ENCODE measurements at regions not wholly inside any gene's neighbourhood (a gene's known extent, or its start where the extent isn't known, plus 50 kb on each side); places are given as distances from the start of the nearest gene placed in this dataset.

DNA sequence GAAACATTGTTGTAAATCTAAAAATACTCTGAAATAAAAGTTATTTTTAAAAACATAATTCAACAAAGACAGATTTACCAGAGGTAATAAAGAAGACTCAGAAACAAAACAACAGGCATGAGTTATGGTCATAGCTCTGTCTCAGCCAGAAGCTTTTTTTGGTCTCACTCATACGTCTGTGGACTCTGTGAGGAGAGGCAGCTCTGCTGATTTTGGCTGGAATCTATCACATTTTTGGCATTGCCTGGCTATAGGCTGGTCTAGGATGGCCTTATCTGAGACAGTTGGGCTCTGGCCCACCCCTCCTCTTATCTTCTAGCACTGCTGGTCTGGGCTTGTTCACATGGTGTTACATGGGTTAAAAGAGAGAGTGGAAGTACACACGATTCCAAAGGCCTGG lies 514.0 kb upstream of the BTBD3 start:
- CTCF ChIA-PET, result no interaction called here
- Mint-ChIP-seq H3K4me3 (ENCODE audit: low read depth, unreplicated experiment) (no peak overlapping the region), H3K9me3 (ENCODE audit: low read depth, unreplicated experiment) (no peaks in the 10 kb centered on the region), H3K4me1 (ENCODE audit: low read depth, unreplicated experiment) (peaks cover 12% of the 10 kb centered on the region), H3K27ac (ENCODE audit: unreplicated experiment) (no peak overlapping the region), H3K36me3 (ENCODE audit: insufficient read depth, unreplicated experiment) (no peaks in the 10 kb centered on the region), H3K27me3 (ENCODE audit: unreplicated experiment) (no peaks in the 10 kb centered on the region)
- intact Hi-C loops (cut with micrococcal nuclease; ENCODE audit: unreplicated experiment), result no loop called here
- TF ChIP-seq, protein P1, sequence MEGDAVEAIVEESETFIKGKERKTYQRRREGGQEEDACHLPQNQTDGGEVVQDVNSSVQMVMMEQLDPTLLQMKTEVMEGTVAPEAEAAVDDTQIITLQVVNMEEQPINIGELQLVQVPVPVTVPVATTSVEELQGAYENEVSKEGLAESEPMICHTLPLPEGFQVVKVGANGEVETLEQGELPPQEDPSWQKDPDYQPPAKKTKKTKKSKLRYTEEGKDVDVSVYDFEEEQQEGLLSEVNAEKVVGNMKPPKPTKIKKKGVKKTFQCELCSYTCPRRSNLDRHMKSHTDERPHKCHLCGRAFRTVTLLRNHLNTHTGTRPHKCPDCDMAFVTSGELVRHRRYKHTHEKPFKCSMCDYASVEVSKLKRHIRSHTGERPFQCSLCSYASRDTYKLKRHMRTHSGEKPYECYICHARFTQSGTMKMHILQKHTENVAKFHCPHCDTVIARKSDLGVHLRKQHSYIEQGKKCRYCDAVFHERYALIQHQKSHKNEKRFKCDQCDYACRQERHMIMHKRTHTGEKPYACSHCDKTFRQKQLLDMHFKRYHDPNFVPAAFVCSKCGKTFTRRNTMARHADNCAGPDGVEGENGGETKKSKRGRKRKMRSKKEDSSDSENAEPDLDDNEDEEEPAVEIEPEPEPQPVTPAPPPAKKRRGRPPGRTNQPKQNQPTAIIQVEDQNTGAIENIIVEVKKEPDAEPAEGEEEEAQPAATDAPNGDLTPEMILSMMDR (IDR thresholded peaks at IDR 0.05; ENCODE audit: unreplicated experiment), result no peak
- no peak for DNase-seq
- no TSS peak for BruUV-seq (replicated peaks)

DNA sequence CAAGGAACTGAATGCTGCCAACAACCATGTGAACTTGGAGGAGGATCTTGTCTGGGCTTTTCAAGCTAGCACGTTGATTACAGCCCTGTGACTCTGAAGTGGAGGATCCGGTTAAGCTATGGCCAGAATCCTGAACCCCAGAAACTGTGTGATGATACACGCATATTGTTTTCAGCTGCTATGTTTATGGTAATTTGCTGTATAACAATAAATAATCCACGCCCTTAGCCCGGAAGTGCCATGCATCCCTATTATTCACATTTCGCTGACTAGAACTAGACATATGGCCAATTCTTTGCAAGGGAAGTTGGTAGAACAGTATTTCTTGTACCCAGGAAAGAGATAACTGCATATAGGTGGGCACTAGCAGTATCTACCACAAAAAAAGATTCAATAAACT lies 510.8 kb upstream of the BTBD3 start:
- H3K36me3 Mint-ChIP-seq (ENCODE audit: insufficient read depth, unreplicated experiment), result no peaks in the 10 kb centered on the region
- CTCF ChIA-PET, result no interaction called here
- TF ChIP-seq, protein P1 (IDR thresholded peaks at IDR 0.05; ENCODE audit: unreplicated experiment), result no peak
- H3K4me3 Mint-ChIP-seq (ENCODE audit: low read depth, unreplicated experiment), result no peak overlapping the region
- DNase-seq, result no peak
- no peaks in the 10 kb centered on the region for H3K9me3 Mint-ChIP-seq (ENCODE audit: low read depth, unreplicated experiment)
- no peak overlapping the region for H3K27ac Mint-ChIP-seq (ENCODE audit: unreplicated experiment)
- H3K27me3 Mint-ChIP-seq (ENCODE audit: unreplicated experiment), result no peaks in the 10 kb centered on the region
- H3K4me1 Mint-ChIP-seq (ENCODE audit: low read depth, unreplicated experiment), result peaks cover 7% of the 10 kb centered on the region
- intact Hi-C loops (cut with micrococcal nuclease; ENCODE audit: unreplicated experiment), result no loop called here
- BruUV-seq (replicated peaks), result no TSS peak

DNA sequence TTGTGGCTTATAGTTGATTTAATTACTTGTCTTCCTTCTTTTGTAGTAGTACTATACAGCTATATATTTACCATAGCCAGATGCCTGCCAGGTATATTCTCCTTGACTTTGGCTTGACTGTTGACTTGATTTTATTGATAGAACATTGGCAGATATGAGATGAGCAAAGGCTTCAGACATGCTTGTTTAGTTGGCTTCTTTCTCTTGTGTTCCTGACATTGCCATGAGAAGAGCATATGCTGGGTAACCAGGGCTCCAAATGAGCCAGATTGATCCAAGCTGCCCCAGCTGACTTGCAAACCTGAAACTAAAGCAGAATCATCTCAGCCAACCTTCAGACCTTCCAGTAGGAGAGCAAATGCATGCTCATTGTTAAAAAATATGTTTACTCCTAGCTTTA lies 508.1 kb upstream of the BTBD3 start:
- H3K4me1 Mint-ChIP-seq (ENCODE audit: low read depth, unreplicated experiment), result no peaks in the 10 kb centered on the region
- intact Hi-C loops (cut with micrococcal nuclease; ENCODE audit: unreplicated experiment), result no loop called here
- TF ChIP-seq, protein P1 (IDR thresholded peaks at IDR 0.05; ENCODE audit: unreplicated experiment), result no peak
- DNase-seq, result no peak
- no peak overlapping the region for H3K4me3 Mint-ChIP-seq (ENCODE audit: low read depth, unreplicated experiment)
- no peaks in the 10 kb centered on the region for H3K36me3 Mint-ChIP-seq (ENCODE audit: insufficient read depth, unreplicated experiment)
- CTCF ChIA-PET, result no interaction called here
- peaks cover 2% of the 10 kb centered on the region for H3K9me3 Mint-ChIP-seq (ENCODE audit: low read depth, unreplicated experiment)
- BruUV-seq (replicated peaks), result no TSS peak
- no peak overlapping the region for H3K27ac Mint-ChIP-seq (ENCODE audit: unreplicated experiment)
- H3K27me3 Mint-ChIP-seq (ENCODE audit: unreplicated experiment), result no peaks in the 10 kb centered on the region

DNA sequence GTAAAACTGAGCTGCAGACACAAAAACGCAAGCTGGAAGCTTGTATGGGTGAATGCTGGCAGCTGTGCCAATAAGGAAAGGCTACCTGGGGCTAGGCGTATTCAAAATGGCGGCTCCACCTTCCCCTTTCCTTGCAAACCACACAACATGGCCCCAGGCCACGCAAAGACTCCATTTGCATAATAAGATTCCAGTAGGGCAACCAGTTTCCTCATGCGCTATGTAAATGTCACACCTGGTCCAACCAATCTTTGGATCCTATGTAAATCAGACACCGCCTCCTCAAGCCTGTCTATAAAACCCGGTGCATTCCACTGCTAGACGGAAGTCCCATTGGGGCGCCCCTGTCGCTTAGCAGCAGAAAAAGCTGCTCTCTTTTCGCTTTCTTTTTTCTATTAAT lies 505.9 kb upstream of the BTBD3 start:
- no peaks in the 10 kb centered on the region for H3K36me3 Mint-ChIP-seq (ENCODE audit: insufficient read depth, unreplicated experiment)
- no TSS peak for BruUV-seq (replicated peaks)
- H3K27ac Mint-ChIP-seq (ENCODE audit: unreplicated experiment), result no peak overlapping the region
- DNase-seq, result no peak
- no peak overlapping the region for H3K4me3 Mint-ChIP-seq (ENCODE audit: low read depth, unreplicated experiment)
- H3K9me3 Mint-ChIP-seq (ENCODE audit: low read depth, unreplicated experiment), result peaks cover 2% of the 10 kb centered on the region
- H3K4me1 Mint-ChIP-seq (ENCODE audit: low read depth, unreplicated experiment), result no peaks in the 10 kb centered on the region
- CTCF ChIA-PET, result no interaction called here
- TF ChIP-seq, protein P1 (IDR thresholded peaks at IDR 0.05; ENCODE audit: unreplicated experiment), result no peak
- no peaks in the 10 kb centered on the region for H3K27me3 Mint-ChIP-seq (ENCODE audit: unreplicated experiment)
- intact Hi-C loops (cut with micrococcal nuclease; ENCODE audit: unreplicated experiment), result no loop called here

DNA sequence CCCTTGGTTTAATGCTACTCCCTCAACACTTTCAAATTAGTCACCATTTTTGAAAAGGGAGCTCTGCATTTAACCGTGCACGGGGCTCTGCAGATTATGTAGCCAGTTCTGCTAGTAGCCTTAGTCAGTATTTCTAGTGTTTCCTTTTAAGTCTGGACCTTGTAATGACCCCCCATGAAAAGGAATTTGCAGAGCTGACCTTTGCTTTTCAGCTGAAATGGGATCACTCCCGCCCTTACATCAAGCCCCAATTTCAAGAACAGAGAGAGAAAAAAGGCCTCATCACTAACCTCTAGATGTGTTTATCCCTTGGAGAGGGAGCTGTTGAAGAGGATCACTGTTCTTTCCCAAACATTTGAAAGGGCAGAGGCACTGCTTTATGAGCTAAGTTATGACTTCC lies 490.7 kb upstream of the BTBD3 start:
- no TSS peak for BruUV-seq (replicated peaks)
- H3K9me3 Mint-ChIP-seq (ENCODE audit: low read depth, unreplicated experiment), result no peaks in the 10 kb centered on the region
- no peak for DNase-seq
- H3K27ac Mint-ChIP-seq (ENCODE audit: unreplicated experiment), result no peak overlapping the region
- intact Hi-C loops (cut with micrococcal nuclease; ENCODE audit: unreplicated experiment), result no loop called here
- CTCF ChIA-PET, result no interaction called here
- TF ChIP-seq, protein P1 (IDR thresholded peaks at IDR 0.05; ENCODE audit: unreplicated experiment), result no peak
- no peaks in the 10 kb centered on the region for H3K36me3 Mint-ChIP-seq (ENCODE audit: insufficient read depth, unreplicated experiment)
- H3K4me1 Mint-ChIP-seq (ENCODE audit: low read depth, unreplicated experiment), result no peaks in the 10 kb centered on the region
- H3K4me3 Mint-ChIP-seq (ENCODE audit: low read depth, unreplicated experiment), result no peak overlapping the region
- no peaks in the 10 kb centered on the region for H3K27me3 Mint-ChIP-seq (ENCODE audit: unreplicated experiment)

All from Calu3 (cell line).